SKM-1 (cell line): ENCODE measurements at regions not wholly inside any gene's neighbourhood (a gene's known extent, or its start where the extent isn't known, plus 50 kb on each side); places are given as distances from the start of the nearest gene placed in this dataset.

Source experiments
- DNase-seq: peaks from one replicate; lab custom pipeline; 2025; ENCODE audit not compliant: unreplicated experiment; lab: John Stamatoyannopoulos, UW

DNA sequence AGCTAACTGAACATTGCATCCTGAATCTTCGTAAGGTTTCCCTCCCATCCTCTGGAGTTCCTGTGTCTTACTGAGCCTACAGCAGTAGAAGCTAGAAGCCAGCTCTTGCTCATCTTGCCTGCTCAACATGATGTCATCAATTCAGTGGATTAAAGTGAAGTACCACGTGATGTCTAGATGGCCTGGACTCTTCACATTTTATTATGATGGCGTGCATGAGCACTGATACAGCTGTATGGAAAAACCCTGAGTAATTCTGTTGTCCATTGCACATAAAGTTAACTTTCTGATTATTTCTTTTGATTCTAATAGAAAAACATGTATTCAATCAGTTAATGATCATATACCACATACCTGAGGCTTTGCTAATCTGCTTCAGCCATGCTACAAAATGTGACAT, 2387.7 kb upstream of the TENM3 start:
- no peak for DNase-seq

DNA sequence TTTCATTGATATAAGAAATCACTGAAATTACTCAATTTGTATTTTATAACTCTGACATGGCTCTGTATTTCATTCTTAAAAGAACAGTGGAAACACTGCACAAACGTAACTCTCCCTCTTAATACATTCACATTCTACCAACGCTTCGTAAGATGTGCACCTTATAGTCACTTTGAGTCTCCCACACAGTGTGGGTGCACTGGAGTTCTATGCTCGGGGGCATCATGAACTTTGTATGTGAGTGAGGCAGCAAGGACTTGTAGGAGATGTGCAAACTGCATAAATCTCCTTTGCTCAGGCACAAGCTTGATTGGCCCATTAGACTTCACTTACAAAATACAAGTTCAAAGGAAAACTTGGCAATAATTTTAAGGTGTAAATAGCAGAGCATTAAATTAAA, 2385.0 kb upstream of the TENM3 start:
- no peak for DNase-seq

DNA sequence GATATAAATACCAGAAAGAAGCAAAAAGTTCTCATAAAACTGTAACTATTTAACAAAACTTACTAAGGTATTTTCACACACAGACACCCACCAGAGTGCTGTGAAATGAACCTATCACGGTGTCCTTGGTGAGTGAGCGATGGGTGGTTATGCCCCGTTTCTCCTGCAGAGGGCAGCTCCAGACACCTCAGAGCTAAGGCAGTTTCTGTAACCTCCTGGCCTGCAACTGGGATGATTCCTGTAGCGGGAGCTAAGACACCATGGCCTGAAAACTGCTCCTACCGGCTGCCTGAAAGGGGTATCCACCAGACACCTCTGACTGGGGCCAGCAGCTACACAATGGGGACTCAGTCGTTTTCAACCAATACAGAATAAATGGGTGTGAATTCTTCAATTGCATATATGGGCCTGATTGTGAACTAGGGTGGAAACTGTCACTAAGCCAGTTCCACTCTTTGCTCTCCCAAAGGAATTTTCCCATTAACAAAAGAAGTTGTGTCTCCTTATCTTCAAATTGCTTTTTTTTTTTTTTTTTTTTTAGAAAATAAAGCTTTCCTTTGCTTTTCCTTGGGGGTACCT, 2375.8 kb upstream of the TENM3 start:
- DNase-seq = peak; percentile 72

DNA sequence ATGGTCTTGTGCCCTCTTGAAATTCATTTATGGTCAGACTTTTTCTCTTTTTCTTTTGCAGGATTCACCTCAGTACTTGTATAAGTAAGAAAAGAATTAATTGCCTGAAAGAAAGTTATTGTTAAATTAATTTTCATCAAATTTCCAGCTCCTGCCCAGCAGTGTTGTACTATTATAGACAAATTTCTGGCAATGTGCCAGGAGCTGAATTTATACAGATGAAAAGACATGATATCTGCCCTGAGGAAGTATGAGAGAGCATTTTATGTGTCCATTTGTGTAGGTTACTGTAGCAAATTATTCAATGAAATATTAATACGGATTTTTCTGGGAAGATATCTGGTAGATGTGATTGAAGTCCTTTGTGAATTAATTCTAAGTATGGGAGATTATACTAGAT, 2371.5 kb upstream of the TENM3 start:
- no peak for DNase-seq

DNA sequence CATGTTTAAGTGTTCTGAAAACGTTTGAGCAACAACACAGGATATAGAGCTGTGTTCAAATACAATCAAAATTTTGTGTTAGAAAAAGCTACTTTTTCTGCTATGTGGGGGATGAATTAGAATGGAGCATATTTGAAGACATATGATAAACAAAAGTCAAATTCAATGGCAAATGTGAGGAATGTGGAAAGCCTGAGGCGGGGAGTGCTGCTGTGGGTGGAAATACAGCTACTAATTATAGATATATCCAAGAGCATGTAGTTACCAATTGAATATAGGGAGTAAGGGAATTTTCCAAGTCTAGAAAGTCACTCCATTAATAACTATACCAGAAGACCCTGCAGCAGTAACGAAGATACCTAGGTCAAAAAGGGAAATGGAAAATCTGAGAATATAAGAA, 2370.4 kb upstream of the TENM3 start:
- DNase-seq = no peak

DNA sequence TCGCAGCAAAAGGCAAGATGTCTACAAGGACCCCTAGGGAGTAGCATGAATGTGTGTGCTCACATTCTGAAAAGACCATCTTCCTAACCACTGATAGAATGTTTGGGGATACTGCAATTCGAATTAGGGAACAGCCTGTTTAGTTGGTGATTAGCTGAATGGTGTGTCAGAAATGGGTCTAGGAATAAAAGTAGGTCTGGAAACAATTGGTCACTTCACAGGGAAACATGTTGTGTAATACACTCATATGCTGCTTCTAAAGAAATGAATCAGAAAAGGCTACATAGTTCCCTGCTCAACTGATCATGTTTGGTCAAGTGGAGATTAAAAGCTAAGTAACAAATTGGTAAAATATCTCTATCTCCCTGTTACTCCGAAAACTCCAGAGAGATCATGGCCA, 2362.4 kb upstream of the TENM3 start:
- no peak for DNase-seq

DNA sequence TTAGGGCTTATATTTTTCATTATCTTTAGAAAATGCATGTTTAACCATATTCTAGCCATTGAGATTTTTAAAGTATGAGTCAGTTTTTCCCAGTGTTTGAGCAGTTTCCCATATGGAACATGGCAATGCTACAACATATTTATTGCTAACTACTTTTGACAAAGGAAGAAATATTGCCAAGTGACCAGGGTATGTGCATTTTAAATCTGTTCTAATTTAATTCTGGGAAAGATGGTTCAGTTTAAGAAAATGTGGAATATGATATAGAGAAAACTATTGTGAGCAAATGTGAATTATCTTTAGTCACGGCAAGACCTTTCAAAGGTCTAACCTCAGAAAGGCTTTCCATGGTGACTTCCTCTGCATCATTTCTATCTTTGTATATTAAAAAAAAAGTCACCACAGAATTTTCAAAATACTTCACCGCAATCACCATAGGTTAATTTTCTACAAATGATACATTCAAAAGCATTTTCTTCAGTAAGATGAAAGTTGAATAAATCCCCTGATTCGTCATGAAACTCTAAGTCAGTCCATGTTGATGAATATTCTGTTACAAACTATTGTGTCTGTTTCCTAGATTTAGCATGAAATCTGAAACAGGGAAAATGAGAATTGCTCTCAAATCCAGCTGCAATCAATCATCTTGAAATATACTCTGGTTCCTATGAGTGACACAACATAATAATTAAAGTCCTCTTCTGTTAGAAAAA, 2349.0 kb upstream of the TENM3 start:
- no peak for DNase-seq

DNA sequence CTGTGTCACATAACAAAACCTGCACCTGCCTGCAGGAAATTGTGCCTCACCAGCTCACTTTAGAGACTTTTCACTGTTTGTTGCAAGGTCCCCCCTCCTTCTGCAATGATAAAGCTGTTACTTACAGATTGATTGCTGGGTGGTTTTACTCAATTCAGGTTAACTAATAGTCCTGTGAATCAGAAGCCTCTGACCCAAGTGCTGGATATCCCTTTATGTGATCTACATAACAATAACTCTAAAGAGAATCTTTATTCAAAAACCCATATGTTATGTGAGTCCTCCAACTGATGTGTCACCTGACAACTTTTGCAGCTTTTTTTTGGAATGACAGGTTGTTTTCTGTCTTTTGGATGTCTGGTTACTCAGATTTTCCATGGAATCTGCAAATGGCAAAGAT, 2323.6 kb upstream of the TENM3 start:
- DNase-seq = no peak

DNA sequence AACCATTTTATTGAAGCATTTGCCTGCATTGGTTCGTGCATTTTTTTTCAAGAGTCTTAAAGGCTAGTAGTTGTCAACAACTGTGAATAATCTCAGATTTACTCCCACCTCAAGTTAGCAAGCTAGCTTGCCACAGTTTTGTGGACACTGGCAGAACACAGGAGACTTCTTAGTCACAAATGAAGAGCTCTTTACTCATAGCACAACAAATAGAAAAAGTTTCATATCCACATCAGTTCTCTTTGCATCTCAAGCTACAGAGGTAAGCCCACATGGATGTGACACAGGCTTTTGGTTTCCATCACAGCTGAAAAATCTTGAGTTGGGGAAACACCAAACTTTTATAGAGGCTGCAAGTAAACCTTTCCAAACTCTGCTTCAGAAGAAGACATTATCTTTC, 2315.7 kb upstream of the TENM3 start:
- no peak for DNase-seq

DNA sequence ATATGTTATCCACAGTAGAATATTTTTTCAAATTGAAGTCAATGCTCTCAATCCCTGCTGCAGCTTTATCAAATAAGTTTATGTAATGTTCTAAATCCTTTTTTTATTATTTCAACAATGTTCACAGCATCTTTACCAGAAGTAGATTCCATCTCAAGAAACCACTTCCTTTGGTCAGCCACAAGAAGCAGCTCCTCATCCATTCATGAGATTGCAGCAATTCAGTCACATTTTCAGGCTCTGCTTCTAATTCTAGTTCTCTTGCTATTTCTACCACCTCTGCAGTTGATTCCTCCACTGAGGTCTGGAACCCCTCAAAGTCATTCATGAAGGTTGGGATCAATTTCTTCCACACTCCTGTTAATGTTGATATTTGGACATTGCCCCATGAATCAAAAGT, 2301.3 kb upstream of the TENM3 start:
- no peak for DNase-seq

DNA sequence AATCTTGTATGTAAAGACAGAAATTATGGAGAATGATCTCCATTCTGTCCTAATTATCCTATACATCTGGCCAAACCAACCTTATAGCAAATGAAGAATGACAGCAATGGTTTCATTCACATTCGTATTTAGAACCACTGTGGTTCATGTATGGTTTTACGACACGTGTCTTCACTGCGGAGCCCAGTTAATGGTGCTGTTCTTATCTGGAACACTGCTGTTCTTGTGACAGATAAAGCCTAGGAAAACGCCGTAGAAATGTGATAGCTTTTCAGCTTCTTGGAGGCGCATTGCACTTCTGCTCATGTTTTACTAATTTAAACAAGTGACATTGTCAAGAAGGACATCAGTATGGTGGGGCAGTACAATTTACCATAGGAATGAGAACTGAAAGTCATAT, 2266.4 kb upstream of the TENM3 start:
- no peak for DNase-seq

DNA sequence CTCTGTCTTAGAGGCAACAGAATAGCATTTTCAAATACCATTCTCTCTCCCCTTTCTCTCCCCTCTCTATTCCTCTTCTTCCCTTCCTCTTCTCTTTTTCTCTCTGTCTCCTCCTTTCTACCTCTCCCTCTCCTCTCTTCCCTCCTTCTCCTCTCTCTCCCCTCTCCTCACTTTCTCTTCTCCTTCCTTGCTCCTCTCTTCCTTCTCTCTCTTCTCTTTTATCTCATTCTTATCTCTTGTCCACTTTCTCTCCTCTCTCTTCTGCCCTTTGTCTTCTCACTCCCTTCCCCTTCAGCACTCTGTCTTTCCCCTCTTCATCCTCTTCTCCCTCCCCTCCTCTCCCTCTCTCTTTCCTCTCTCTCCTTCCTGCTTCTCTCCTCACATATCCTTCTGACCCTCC, 2265.8 kb upstream of the TENM3 start:
- no peak for DNase-seq

DNA sequence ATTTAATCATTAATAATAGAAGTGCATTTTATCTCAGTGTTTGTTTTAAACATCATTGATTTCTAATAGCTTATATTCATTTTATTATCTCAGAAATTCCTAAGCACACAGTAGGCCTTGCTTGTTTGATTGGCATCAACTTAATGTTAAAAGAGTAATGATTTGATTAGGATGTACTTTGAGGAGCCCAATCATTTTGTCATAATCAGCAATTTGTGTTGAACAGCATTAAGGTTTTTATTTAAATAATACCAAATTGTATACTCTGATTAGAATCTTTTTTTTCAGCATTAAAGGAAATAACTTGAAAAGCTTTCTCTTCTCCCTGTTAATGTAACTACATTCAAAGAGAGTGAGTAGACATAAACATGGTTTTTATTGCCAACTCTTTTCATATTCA, 2262.0 kb upstream of the TENM3 start:
- DNase-seq = no peak

DNA sequence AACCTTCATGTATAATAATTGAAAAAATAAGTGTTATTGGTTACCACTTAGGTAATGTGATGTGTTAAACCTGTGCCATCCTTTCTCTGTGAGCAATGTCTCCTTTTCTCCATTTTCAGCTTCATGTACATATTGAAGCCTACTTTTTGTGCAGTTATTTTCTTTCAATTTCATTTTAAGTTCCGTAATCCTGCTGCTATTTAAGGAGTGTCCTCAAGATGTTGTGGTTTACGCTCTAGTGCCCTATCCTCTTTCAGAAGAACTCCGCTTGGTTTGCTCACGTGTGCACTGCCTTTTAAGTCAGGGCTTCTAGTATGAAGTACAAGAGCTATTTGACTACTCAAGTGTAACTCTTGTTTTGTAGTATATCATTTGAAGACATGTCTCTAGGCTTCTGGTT, 2253.2 kb upstream of the TENM3 start:
- no peak for DNase-seq

DNA sequence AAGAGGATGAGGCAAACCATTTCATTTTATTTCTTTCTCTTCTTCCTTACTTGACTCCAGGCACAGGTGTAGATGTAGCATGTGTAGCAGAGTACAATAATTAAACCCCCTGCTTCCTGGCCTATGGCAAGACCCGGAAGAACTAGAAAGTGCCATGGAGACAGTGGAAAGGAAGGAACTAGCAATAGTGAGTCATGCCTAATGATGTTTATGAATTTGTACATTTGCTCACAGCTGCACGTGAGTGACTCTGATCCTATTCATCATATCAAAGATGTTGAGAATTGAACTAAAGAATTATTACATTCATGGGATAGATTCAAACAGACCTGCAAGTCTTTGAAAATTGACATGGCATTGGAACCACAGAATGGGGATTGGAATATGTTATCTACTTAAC, 2233.9 kb upstream of the TENM3 start:
- DNase-seq = no peak

DNA sequence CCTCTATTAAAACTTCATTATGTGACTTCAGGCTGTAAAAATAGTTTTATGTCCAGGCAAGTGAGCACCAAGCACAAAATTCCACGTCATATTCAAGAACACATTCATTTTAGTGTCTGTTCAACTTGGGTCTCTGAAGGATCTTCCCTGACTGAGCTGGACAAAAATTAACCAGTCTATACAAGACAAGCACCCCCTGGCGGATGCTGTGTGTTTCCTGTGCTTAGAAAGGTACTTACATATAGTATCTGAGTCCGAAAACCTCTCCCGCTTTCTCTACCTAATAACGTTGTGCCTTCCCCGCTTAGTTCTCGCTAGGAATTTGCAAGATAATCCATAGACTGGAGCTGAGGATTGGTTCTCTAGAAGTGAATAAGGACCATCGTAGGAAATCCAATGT, 2214.5 kb upstream of the TENM3 start:
- peak; percentile 10 for DNase-seq

DNA sequence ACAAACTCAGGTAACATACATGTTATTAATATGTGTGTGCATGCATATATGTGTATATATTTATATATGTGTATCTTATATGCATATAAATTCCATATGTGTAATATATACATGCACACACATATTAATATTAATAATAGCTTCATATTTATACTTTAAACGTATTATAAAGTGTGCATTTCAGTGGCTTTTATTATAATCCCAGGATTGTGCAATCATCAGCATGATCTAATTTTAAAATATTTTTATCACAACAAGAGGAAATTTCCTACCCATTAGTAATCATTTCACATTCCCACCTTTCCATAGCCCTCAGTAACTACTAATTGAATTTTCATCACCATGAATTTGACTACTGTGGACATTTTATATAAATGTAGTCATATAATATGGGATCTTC, 2211.9 kb upstream of the TENM3 start:
- DNase-seq = no peak

DNA sequence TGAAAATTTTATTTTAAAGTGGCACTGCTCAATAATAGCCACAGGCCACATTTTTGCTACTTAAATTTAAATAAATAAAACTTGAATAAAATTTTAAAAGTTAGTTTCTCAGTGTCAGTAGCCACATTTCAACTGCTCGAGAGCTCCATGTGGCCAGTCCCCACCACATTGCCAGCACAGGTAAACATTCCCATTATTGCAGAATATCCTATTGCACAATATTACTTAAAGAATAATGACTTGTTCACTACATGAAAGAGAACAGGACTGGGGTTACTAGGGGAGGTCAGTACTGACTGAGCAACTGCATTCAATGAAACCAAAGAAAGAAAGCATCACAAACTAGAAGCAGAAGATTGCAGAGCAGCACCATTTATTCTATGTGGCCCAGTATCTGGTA, 2201.6 kb upstream of the TENM3 start:
- DNase-seq = no peak

DNA sequence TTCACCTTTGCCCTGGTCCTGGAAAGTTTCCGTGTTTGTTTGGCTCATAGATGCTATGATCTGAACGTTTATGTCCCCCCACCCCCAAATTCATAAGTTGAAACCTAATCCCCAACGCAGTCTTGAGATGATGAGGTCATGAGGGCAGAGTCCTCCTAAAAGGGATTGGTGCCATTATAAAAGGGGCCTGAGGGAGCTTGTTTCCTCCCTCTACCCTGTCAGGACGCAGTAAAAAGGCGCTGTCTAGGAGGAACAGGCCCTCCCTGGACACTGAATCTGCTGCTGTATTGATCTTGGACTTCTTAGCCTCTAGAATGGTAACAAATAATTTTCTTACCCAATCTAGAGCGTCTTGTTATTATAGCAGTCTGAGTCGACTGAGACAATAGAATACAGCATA, 2190.6 kb upstream of the TENM3 start:
- DNase-seq = no peak

DNA sequence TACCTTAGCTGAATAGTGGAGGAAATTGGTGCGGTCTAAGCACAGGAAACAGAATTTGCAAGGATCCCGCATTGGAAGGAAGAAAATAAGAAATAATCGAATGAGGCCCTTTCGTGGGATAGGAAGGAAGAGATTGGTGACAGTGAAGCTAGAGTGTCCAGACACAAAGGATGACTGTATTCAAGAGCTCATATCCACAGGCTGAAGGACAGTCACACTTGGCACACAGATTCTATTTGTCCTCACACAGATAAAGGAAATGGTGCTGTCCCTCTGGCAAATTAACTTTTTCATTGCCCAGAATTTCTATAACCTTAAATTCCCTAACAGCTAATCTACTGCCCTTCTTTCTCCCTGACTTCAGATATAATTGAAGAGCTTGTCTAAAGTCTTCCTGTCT, 2188.9 kb upstream of the TENM3 start:
- no peak for DNase-seq

DNA sequence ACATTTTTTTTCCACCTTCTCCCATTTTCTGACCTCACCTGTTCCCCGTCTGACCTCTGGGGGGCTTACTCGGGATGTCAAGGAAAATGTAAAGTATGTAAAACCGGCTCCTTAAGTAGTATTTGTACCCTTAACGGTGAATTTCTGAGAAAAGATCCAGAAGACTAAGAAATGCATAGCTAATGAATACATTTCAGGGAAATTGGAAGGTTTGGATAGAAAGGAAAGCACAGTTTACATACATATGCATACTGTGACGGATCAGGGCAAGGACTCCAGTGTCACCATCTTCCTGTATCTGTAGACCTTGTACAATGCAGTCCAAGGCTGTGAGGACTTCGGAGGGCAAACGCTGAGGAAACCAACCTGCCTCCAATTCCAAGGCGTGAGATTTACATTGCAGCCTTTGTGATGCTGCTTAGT, 2185.9 kb upstream of the TENM3 start:
- DNase-seq = no peak

DNA sequence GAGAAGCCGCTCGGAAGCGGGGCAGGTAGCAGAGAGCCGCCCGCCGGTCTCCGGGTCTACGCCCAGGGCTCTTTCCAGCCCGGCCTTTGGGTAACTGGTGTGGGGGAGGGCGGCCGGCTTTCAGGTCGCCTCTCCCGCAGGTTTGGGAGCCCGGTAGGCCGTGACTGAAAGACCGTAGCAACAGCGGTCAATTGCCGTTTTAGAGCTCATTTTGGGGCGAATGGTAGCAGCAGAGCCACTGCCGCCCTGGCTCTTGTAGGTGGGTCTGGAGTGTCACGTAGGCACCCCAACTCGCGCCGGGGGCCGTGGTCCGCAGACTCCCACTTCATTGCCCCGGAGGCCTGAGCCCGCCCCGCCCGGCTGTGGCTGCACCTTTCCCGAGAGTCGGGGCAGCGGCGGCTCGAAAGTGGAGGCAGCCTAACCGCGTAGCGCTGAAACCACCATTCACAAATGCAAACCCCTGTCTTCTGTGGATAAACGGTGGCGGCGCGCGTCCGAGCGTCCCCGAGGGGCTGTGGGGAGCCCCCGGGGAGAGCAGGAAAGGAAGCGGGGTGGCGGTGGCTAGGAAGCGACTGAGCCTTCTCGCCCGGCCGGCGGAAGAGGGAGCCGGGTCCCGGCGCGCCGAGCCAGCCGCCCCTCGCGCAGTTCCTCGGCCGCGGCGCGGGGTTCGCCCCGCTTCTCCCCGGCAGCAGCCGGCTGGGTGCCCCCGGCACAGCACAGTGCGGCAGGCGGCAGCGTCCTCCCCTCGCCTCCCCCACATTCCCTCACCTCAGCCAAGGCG, 2185.1 kb upstream of the TENM3 start:
- no peak for DNase-seq
